NCI-H446 treated with DMSO at 0.1 percent for 48 hours (cell line): ENCODE measurements at regions not wholly inside any gene's neighbourhood (a gene's known extent, or its start where the extent isn't known, plus 50 kb on each side); places are given as distances from the start of the nearest gene placed in this dataset.

Source experiments
- DNase-seq: peaks from one replicate; lab custom pipeline; 2025; lab: John Stamatoyannopoulos, UW

- no peak for DNase-seq
Observed at GRCh38 chr2:200254773-200255172, 51.7 kb upstream of the SPATS2L start.

GRCh38 chr2:200255549-200255948 lies 50.9 kb upstream of the SPATS2L start:
- DNase-seq: no peak
